Activated CD4-positive, alpha-beta T cell treated with anti-CD3 and anti-CD28 coated beads, Interleukin-2, amount 10 ng/mL, durations not matched to agents 7 days and 5 days (primary cell): ENCODE measurements at regions not wholly inside any gene's neighbourhood (a gene's known extent, or its start where the extent isn't known, plus 50 kb on each side); places are given as distances from the start of the nearest gene placed in this dataset.

Source experiments
- CTCF ChIA-PET: fragments of 350-600 bp; sonication (Branson Sonifier 250); formaldehyde crosslinking; loops from one replicate; lab custom pipeline; 2021; ENCODE audit warnings: antibody characterized with exemption; lab: Charles Lee
- POLR2A ChIA-PET: fragments of 350-600 bp; sonication (Branson Sonifier 250); formaldehyde crosslinking; loops from one replicate; lab custom pipeline; 2021; ENCODE audit warnings: antibody characterized with exemption; lab: Charles Lee
- DNase-seq: peaks from one replicate; pipeline ENCODE4 v3.0.0-alpha.2; 2020
- H3K27ac Mint-ChIP-seq: one replicate; pipeline ENCODE4 v1.8.0; 2021; ENCODE audit warnings: mild to moderate bottlenecking, moderate library complexity, mixed read lengths
- H3K27me3 Mint-ChIP-seq: one replicate; pipeline ENCODE4 v1.8.0; 2021; ENCODE audit warnings: mixed read lengths
- H3K36me3 Mint-ChIP-seq: one replicate; pipeline ENCODE4 v1.8.0; 2021; ENCODE audit warnings: low read depth, mixed read lengths
- H3K4me1 Mint-ChIP-seq: one replicate; pipeline ENCODE4 v1.8.0; 2021; ENCODE audit warnings: mixed read lengths
- H3K4me3 Mint-ChIP-seq: one replicate; pipeline ENCODE4 v1.8.0; 2021; ENCODE audit warnings: mild to moderate bottlenecking, moderate library complexity, mixed read lengths
- H3K9me3 Mint-ChIP-seq: one replicate; pipeline ENCODE4 v1.8.0; 2021; ENCODE audit warnings: mixed read lengths

GRCh38 chr2:53417385-53417784, 350.2 kb upstream of the CHAC2 start:
- Mint-ChIP-seq H3K36me3 (no peaks in the 10 kb centered on the region), H3K4me3 (no peak overlapping the region), H3K27me3 (no peaks in the 10 kb centered on the region), H3K27ac (no peak overlapping the region), H3K9me3 (no peaks in the 10 kb centered on the region), H3K4me1 (no peaks in the 10 kb centered on the region)
- ChIA-PET POLR2A (no interaction called here), CTCF (no interaction called here)
- DNase-seq: no peak

DNA sequence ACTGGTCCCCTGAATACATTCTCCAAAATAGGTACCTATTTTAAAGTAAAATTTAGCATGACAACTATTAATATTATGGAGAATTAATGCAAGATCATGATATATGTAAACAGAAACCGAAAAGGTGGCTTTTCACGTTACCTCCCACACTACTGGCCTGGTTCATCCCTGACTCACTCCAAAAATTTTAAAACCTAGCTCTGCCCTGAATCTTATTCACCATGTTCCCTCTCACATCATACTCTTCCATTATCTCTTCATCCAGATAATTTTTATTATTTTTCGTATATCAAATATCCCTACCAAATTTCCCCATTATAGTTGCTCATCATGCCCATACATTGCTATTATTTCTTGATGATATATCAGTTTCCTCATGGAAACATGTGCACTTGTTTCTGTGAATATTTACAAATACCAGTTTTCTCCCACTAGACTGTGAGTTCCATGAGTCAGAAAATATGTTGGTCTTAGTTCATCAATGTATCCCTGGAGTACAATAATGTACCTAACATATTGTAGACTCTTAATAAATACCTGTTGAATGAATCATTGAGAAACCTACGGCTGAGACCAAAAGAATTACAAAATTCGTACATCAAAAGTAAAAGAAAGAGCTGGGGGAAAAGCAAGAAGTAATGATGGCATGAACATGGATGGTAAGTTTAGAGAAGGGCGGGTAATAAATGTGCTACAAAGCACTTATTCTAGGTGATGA, 360.1 kb upstream of the CHAC2 start:
- Mint-ChIP-seq H3K4me1 (no peaks in the 10 kb centered on the region), H3K36me3 (no peaks in the 10 kb centered on the region), H3K27ac (no peak overlapping the region), H3K4me3 (no peak overlapping the region), H3K9me3 (no peaks in the 10 kb centered on the region), H3K27me3 (no peaks in the 10 kb centered on the region)
- POLR2A ChIA-PET: no interaction called here
- no peak for DNase-seq
- CTCF ChIA-PET: interaction anchor here (1.1 kb wide), 1 partner anchor 13 kb away, joined by 3 read pairs; no protein-coding TSS in a partner anchor

DNA sequence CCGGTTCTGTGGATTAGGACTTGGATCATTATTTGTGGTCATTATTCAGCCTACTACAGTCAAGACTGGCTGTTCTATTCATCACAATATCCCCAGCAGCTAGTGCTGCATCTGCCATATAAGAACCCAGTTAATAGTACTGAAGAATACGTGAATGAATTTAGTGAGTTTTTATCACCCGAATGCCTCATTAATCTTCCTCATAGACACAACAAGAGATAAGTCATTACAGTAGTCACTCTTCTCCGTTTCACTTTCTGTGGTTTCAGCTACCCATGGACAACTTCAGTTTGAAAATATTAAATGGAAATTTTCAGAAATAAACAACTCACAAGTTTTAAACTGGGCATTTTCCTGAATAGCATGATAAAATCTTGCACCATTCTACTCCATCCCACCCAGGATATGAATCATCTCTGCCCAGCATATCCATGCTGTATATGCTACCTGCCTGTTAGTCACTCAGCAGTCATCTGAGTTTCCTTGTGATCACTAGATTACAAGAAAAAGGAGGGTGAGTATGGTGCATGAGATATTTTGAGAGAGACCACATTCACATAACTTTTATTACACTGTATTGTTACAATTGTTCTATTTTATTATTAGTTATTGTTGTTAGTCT, 363.7 kb upstream of the CHAC2 start:
- CTCF ChIA-PET: no interaction called here
- Mint-ChIP-seq H3K4me3 (no peak overlapping the region), H3K36me3 (no peaks in the 10 kb centered on the region), H3K27ac (no peak overlapping the region), H3K27me3 (no peaks in the 10 kb centered on the region), H3K4me1 (no peaks in the 10 kb centered on the region), H3K9me3 (no peaks in the 10 kb centered on the region)
- DNase-seq: no peak
- POLR2A ChIA-PET: no interaction called here

DNA sequence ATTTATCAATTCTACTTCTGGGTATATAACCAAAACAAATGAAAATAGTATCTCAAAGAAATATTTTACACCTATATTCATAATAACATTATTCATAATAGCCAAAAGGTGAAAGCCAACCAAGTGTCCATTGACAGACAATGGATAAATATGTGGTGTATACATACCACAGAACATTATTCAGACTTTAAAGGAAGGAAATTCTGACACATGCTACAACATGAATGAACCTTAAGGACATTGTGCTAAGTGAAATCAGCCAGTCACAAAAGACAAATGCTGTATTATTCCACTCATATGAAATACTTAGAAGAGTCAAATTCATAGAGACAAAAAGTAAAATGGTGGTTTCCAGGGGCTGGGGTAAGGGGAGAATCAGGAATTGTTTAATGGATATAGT, 370.5 kb upstream of the CHAC2 start:
- CTCF ChIA-PET: no interaction called here
- no peak for DNase-seq

GRCh38 chr2:53381271-53381670, 386.3 kb upstream of the CHAC2 start:
- ChIA-PET POLR2A (no interaction called here), CTCF (no interaction called here)
- no peaks in the 10 kb centered on the region for H3K36me3 Mint-ChIP-seq
- no peak for DNase-seq
- H3K4me3 Mint-ChIP-seq: no peak overlapping the region
- H3K27ac Mint-ChIP-seq: no peak overlapping the region
- no peaks in the 10 kb centered on the region for H3K27me3 Mint-ChIP-seq
- H3K4me1 Mint-ChIP-seq: no peaks in the 10 kb centered on the region
- no peaks in the 10 kb centered on the region for H3K9me3 Mint-ChIP-seq

More for the DNA sequence above, 370.5 kb upstream of the CHAC2 start:
- H3K27me3 Mint-ChIP-seq: no peaks in the 10 kb centered on the region
- no peaks in the 10 kb centered on the region for H3K9me3 Mint-ChIP-seq
- no peak overlapping the region for H3K27ac Mint-ChIP-seq
- no peaks in the 10 kb centered on the region for H3K36me3 Mint-ChIP-seq
- no peaks in the 10 kb centered on the region for H3K4me1 Mint-ChIP-seq
- no peak overlapping the region for H3K4me3 Mint-ChIP-seq
- POLR2A ChIA-PET: no interaction called here

GRCh38 chr2:53379547-53379946, 388.1 kb upstream of the CHAC2 start:
- ChIA-PET POLR2A (no interaction called here), CTCF (no interaction called here)
- no peak overlapping the region for H3K4me3 Mint-ChIP-seq
- H3K4me1 Mint-ChIP-seq: no peaks in the 10 kb centered on the region
- no peak for DNase-seq
- no peaks in the 10 kb centered on the region for H3K9me3 Mint-ChIP-seq
- no peak overlapping the region for H3K27ac Mint-ChIP-seq
- H3K36me3 Mint-ChIP-seq: no peaks in the 10 kb centered on the region
- H3K27me3 Mint-ChIP-seq: no peaks in the 10 kb centered on the region

DNA sequence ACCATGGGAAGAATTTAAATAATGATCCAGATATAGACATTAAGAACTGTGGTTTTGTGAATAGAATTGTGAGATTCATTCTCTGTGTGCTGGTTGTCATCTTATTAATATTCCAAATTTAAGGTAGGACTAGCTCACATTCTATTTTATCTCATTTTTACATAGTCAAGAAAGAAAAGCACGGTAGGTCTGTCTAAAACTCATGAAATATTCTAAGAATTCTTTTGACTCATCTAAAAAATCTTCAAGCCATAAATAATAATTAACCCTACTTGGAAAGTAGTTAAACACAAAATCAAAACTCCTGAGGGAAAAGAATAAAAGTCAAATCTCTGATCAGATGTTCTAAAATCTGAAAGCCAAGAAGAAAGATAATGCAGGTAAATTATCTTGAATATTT, 388.8 kb upstream of the CHAC2 start:
- H3K4me1 Mint-ChIP-seq: no peaks in the 10 kb centered on the region
- ChIA-PET CTCF (no interaction called here), POLR2A (no interaction called here)
- no peaks in the 10 kb centered on the region for H3K27me3 Mint-ChIP-seq
- H3K9me3 Mint-ChIP-seq: no peaks in the 10 kb centered on the region
- no peak overlapping the region for H3K27ac Mint-ChIP-seq
- no peak overlapping the region for H3K4me3 Mint-ChIP-seq
- H3K36me3 Mint-ChIP-seq: no peaks in the 10 kb centered on the region
- no peak for DNase-seq

GRCh38 chr2:53373126-53373525, 394.5 kb upstream of the CHAC2 start:
- POLR2A ChIA-PET: no interaction called here
- Mint-ChIP-seq H3K27ac (no peak overlapping the region), H3K36me3 (no peaks in the 10 kb centered on the region), H3K4me3 (no peak overlapping the region), H3K27me3 (no peaks in the 10 kb centered on the region), H3K4me1 (no peaks in the 10 kb centered on the region), H3K9me3 (no peaks in the 10 kb centered on the region)
- DNase-seq: no peak
- CTCF ChIA-PET: no interaction called here

DNA sequence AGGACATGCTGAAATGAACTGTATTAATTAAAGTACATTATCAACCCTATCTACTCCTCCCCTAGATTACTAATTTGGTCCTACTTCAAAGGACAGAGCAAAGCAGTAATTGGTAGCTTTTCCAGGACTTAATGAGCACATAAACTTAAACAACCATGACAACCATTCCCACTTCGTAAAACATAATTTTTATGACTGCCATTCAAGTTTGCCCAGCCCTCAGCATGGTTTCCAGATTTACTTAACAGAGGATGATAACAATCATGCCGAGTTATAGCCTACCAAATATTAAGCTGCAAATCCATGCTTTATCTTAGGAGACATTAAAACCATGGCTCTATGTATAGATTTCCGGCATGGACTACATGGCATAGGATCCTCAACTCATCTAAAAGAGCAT, 401.1 kb upstream of the CHAC2 start:
- H3K36me3 Mint-ChIP-seq: no peaks in the 10 kb centered on the region
- H3K27me3 Mint-ChIP-seq: no peaks in the 10 kb centered on the region
- DNase-seq: no peak
- no peaks in the 10 kb centered on the region for H3K9me3 Mint-ChIP-seq
- no peak overlapping the region for H3K4me3 Mint-ChIP-seq
- ChIA-PET POLR2A (no interaction called here), CTCF (no interaction called here)
- H3K4me1 Mint-ChIP-seq: no peaks in the 10 kb centered on the region
- no peak overlapping the region for H3K27ac Mint-ChIP-seq

GRCh38 chr2:53362934-53363333, 404.7 kb upstream of the CHAC2 start:
- CTCF ChIA-PET: no interaction called here
- Mint-ChIP-seq H3K27me3 (no peaks in the 10 kb centered on the region), H3K4me1 (no peaks in the 10 kb centered on the region), H3K9me3 (no peaks in the 10 kb centered on the region), H3K27ac (no peak overlapping the region), H3K36me3 (no peaks in the 10 kb centered on the region), H3K4me3 (no peak overlapping the region)
- POLR2A ChIA-PET: no interaction called here
- DNase-seq: no peak

- DNase-seq: no peak
- H3K27me3 Mint-ChIP-seq: no peaks in the 10 kb centered on the region
- H3K27ac Mint-ChIP-seq: no peak overlapping the region
- no peaks in the 10 kb centered on the region for H3K36me3 Mint-ChIP-seq
- peaks cover 8% of the 10 kb centered on the region for H3K9me3 Mint-ChIP-seq
- CTCF ChIA-PET: no interaction called here
- H3K4me3 Mint-ChIP-seq: no peak overlapping the region
- H3K4me1 Mint-ChIP-seq: no peaks in the 10 kb centered on the region
- POLR2A ChIA-PET: no interaction called here
Measured at GRCh38 chr2:53356291-53356905, 411.2 kb upstream of the CHAC2 start.

DNA sequence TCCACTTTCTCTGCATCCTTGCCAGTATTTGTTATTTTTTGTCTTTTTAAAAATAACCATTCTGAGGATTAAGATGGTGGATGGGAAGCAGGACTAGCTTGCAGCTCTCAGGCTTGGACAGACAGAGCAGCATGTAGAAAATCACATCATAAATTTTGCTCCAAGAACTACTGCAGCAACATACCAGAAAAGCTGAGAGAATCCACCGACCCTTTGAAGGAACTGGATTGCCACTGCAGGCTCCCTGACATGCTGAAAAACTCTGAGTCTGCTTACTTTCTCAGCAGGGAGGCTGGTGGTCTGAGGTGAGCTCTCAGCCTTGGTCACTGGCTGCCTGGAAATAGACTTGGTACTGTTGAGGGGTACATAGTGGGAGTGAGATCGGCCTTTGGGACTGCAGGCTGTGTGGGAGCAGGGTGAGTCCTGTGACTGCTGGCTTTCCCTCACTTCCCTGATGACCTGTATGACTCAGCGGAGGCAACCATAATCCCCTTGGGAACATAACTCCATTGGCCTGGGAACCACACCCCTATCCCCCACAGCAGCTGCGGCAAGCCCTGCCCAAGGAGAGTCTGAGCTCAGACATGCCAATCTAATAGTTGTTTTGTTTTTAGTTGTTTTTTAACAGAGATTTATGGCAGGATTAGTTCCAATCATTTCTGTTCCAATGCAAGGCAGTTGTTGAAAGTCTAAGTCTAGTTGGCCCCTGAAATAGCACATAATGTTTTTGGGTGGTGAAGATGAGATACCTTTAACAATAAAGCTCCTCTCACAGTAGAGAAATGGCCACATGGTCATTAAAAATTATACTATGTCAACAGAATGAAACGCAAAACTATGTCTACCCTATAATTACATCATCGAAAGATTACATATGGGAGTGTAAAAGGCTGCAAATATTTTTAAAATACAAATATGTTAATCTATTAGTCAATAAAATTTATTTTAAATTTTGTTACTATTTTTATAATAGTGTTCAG, 414.2 kb upstream of the CHAC2 start:
- Mint-ChIP-seq H3K4me1 (no peaks in the 10 kb centered on the region), H3K9me3 (peaks cover 8% of the 10 kb centered on the region), H3K27me3 (no peaks in the 10 kb centered on the region), H3K27ac (no peak overlapping the region), H3K36me3 (no peaks in the 10 kb centered on the region), H3K4me3 (no peak overlapping the region)
- POLR2A ChIA-PET: no interaction called here
- CTCF ChIA-PET: no interaction called here
- no peak for DNase-seq

GRCh38 chr2:53347269-53347668, 420.3 kb upstream of the CHAC2 start:
- no peak overlapping the region for H3K27ac Mint-ChIP-seq
- H3K36me3 Mint-ChIP-seq: no peaks in the 10 kb centered on the region
- DNase-seq: no peak
- H3K4me3 Mint-ChIP-seq: no peak overlapping the region
- CTCF ChIA-PET: no interaction called here
- POLR2A ChIA-PET: no interaction called here
- H3K9me3 Mint-ChIP-seq: no peaks in the 10 kb centered on the region
- no peaks in the 10 kb centered on the region for H3K27me3 Mint-ChIP-seq
- no peaks in the 10 kb centered on the region for H3K4me1 Mint-ChIP-seq
